Hematopoietic multipotent progenitor cell treated with erythropoietin and hydrocortisone succinate and interleukin-3 and kit ligand, for 6 days (in vitro differentiated cells): ENCODE measurements at regions not wholly inside any gene's neighbourhood (a gene's known extent, or its start where the extent isn't known, plus 50 kb on each side); places are given as distances from the start of the nearest gene placed in this dataset.

Source experiments
- DNase-seq: peaks from one replicate; pipeline ENCODE4 v3.0.0-alpha.2; 2015

DNA sequence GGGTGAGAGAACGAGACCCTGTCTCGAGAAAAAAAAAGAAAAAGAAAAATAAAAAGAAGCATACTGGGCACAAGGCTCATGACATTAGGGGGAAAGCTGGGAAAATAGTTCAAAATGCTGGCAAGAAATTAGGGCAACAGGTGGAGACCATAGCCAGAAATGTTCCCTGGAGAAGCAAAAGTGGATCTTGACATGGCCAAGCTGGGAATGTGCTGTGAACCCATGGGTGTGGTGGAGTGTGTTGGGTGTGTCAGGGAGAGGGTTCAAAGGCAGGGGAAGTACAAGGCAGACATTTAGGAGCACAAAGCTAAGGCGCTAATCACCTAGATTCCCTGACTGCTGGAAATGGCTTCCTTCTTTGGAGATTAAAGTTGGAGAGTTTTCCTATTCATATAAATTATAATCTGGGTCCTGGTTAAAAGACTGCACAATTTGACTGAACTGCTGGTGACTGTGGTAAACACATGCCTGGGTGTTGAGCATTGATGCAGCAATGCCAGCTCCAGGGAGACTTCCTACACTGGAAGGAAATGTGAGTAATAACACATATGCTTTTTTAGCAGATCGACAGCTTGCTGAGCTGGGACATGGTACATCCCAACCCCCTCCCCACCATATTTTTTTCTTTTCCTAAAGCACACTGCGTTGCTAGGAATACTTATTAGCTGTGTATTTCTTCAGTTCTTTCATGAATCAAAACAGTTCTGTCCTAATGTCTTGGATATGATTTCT, 70.1 kb upstream of the ARHGAP21 start:
- DNase-seq, result no peak

DNA sequence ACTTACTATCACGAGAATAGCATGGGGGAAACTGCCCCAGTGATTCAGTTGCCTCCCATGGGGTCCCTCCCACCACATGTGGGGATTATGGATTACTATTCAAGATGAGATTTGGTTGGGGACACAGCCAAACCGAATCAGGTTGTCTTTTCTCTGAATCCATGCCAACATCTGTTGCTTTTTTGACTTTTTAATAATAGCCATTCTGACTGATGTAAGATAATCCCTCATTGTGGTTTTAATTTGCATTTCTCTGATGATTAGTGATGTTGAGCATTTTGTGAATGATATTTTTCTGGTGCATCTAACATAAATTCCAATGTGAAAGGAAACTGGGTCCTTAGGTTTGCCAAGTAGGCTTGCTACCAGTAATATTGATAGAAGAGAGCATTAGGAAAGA, 69.0 kb upstream of the ARHGAP21 start:
- no peak for DNase-seq

DNA sequence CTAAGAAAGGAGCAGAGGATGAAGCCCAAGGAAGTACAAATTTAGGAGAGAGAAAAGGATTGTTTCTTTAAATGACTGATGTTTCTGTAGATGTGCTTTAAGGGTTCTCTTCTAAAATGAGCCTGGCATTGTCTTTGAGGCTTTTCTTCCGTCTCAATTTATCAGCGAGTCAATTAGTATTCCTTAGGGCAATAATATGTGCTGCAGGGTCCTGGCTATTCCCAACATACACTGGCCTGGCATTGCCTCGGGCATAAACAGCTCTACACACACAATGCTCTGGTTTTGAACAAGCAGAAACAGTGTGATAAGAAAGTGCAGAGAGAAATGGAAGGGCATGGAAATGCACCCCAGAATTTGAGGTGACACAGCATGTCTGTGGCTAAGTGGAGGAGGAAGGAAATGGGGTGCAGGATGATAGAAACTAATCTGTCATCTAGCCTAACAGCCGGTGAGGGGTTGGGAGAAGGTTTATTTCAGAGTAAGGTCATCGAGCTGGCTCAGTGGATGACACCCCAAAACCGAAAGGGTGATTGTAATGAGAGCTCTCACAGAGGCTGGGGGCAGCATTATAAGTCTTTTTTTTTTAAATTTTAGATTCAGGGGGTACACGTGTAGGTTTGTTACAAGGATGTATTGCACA, 67.5 kb upstream of the ARHGAP21 start:
- peak; percentile 55 for DNase-seq

DNA sequence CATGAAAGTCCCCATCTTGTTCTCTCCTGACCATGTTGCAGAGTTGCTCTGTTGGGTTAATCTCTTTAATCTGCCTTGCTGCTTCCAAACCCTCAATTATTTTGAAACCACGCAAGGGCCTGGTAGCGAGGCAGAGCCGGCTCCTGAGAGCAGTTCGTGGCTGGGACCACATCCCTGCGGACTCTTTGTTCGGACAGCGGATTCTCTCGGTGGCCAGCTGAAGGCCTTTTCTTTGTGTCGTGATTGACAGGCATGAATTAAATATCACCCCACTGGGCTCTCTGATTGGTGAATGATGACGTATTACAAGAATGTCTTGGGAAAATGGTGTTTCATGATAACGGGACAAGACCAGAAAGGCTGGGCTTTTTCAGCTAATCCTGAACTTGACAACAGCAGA, 66.9 kb upstream of the ARHGAP21 start:
- DNase-seq, result no peak

DNA sequence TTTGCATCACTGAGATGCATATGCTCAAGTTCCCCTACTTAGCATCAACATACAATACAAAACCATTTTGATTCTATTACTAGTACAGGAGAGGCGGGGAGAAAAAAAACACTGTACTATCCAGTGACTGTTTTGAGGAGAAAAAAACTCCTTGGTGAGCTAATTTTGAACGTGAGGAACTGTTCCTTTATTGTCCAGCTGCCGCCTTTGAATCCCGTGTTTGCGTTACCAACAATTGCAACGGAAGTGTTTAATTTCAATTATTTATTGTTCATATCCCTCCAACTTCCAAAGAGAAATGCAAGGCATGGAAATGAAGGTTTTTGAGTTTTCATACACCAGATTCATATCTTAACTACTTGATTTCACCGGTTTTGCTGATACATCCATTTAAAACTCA, 66.4 kb upstream of the ARHGAP21 start:
- DNase-seq, result no peak

DNA sequence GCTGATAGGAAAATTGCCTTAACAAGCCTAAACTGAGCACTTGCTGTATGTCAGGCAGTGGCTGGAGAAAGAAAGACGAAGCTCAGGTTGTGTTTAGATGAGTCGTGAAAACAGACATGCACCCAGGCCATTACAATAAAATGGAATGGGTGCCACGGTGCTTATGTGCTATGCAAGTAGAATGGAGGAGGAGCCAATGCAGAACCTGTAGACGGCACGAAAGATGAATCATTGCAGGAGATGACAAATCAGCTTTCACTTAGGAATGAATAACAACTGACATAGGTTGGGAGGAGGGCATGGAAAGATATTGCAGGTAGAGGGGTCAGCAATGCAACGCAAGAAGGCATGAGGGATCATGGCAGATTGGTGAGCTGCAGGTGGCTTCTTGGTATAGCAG, 61.2 kb upstream of the ARHGAP21 start:
- no peak for DNase-seq

DNA sequence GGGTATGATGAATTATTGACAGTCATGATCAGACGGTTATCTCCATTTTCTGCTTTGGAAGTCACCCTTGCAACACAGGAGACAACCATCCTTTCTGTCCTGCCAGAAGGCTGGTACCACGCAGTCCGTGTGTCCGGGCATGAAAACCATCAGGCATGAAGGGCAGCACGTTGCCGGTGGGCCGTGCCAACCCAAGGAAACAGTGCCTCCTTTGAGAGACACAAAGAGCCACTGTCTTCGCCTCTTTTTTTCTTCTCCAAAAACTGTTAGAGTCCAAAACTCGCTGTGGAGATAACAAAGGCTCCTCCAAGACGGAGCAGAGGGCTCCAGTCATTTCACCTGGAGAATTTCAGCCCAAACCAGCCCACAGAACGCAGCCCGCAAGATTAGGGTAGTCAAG, 60.4 kb upstream of the ARHGAP21 start:
- DNase-seq, result no peak

DNA sequence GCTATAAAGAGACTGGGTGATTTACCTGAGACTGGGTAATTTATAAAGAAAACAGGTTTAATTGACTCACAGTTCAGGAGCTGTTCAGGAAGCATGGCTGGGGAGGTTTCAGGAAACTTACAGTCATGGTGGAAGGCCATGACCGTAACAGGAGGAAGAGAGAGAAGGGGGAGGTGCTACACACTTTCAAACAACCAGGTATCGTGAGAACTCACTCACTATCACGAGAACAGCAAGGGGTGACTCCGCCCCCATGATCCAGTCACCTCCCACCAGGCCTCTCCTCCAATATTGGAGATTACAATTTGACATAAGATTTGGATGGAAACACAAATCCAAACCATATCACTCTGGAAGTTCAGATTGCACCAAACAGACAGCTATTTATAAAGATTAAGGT, 59.8 kb upstream of the ARHGAP21 start:
- no peak for DNase-seq

DNA sequence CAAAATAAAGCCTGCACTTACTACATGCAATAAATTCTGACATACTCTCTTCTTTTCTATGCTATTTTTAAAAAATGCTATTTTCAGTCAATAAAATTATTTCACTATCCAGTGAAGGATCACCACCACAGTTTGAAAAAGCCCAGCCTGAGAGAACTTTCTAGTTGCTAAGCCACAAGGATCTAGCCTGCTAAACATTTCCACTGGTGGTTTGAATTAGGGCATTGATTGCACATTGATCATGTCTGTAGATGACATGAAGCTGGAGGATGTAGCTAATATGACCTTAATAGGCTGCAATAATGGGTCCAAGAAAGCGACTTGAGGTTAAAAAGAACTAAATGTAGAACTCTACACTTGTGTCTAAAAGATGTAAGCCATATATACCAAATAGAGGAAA, 56.0 kb upstream of the ARHGAP21 start:
- DNase-seq, result no peak

DNA sequence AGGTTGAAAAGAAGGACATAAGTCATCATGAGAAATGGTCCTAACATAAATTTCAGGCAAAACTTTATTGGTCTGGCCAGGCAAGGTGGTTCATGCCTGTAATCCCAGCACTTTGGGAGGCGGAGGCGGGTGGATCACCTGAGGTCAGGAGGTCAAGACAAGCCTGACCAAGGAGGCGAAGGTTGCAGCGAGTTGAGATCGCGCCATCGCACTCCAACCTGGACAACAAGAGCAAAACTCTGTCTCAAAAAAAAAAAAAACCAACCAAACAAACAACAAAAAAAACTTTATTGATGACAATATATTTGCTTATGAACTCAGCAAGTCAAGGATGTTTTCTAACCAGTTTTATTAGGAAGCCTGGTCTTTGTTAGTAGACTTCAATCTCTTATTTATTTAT, 54.6 kb upstream of the ARHGAP21 start:
- no peak for DNase-seq

DNA sequence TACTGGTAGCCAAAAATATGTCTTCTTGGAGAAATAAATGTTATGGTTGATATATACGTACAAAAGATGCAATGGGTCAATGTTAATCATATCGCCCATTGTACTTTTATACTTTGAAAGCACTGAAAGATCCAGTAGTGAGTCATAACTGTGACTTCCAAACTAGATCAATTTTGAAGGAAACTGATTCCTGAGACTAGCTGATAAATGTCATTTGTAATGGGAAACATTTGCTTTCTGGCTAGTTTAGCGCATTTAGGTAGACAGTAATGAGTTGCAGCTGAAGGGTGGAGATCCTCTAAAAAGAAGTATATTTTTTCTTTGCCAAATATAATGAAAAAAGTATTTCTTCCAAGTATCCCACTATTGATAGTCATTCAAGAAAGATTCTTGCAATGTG, 53.5 kb upstream of the ARHGAP21 start:
- no peak for DNase-seq

DNA sequence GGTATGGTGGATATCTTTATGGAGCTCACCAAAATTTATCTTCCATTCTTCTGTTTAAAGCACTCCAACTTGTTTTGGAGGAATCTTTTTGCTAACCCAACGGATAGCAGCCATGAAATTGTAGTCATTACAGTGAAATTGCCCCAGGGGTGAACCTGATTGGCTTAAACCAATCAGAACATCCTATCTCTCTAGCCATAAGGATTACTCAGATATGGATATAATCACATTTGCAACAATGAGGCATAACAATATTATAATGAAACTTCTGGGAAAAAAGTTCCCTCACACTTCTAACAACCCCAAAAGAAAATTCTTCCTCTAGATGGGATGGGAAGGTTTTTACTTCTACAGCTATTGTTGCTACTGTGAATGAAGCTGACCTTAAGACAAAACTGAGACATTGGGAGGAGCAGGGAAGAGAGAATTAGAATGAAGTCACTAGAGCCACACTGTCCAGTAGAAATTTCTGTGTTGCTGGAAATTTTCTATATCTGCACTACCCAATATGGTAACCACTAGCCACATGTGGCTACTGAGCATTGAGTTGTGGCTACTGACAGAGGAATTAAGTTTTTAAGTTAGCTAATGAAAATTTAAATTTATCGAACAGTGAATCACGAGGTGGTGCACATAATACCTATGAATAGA, 50.4 kb upstream of the ARHGAP21 start:
- no peak for DNase-seq
